ENCODE measurements at regions not wholly inside any gene's neighbourhood (a gene's known extent, or its start where the extent isn't known, plus 50 kb on each side); places are given as distances from the start of the nearest gene placed in this dataset.

GRCh38 chr3:17979252-17979651 lies 236.8 kb upstream of the TBC1D5 start:
- DNase-seq = no peak

- DNase-seq = no peak
Observed at GRCh38 chr3:17974206-17974841, 231.9 kb upstream of the TBC1D5 start.

GRCh38 chr3:17972959-17973906 lies 230.8 kb upstream of the TBC1D5 start:
- no peak for DNase-seq

GRCh38 chr3:17972476-17972875 lies 230.0 kb upstream of the TBC1D5 start:
- no peak for DNase-seq

- DNase-seq = no peak
Observed at GRCh38 chr3:17972030-17972429, 229.6 kb upstream of the TBC1D5 start.

- DNase-seq = no peak
Observed at GRCh38 chr3:17969985-17970568, 227.6 kb upstream of the TBC1D5 start.

GRCh38 chr3:17969244-17969643 lies 226.8 kb upstream of the TBC1D5 start:
- no peak for DNase-seq

GRCh38 chr3:17967953-17968607 lies 225.6 kb upstream of the TBC1D5 start:
- DNase-seq = no peak

GRCh38 chr3:17967111-17967510 lies 224.7 kb upstream of the TBC1D5 start:
- no peak for DNase-seq

GRCh38 chr3:17965331-17965730 lies 222.9 kb upstream of the TBC1D5 start:
- no peak for DNase-seq

- no peak for DNase-seq
Observed at GRCh38 chr3:17964108-17964507, 221.7 kb upstream of the TBC1D5 start.

- no peak for DNase-seq
Observed at GRCh38 chr3:17955411-17955810, 213.0 kb upstream of the TBC1D5 start.

- no peak for DNase-seq
Observed at GRCh38 chr3:17954801-17955200, 212.4 kb upstream of the TBC1D5 start.

- DNase-seq = no peak
Observed at GRCh38 chr3:17951241-17951640, 208.8 kb upstream of the TBC1D5 start.

- no peak for DNase-seq
Observed at GRCh38 chr3:17949101-17949500, 206.7 kb upstream of the TBC1D5 start.

GRCh38 chr3:17947833-17948232 lies 205.4 kb upstream of the TBC1D5 start:
- no peak for DNase-seq

- no peak for DNase-seq
Observed at GRCh38 chr3:17946619-17947018, 204.2 kb upstream of the TBC1D5 start.

- no peak for DNase-seq
Observed at GRCh38 chr3:17945799-17946399, 203.5 kb upstream of the TBC1D5 start.

GRCh38 chr3:17945018-17945798 lies 202.8 kb upstream of the TBC1D5 start:
- no peak for DNase-seq

GRCh38 chr3:17942856-17943255 lies 200.4 kb upstream of the TBC1D5 start:
- no peak for DNase-seq

- DNase-seq = no peak
Observed at GRCh38 chr3:17941766-17942165, 199.3 kb upstream of the TBC1D5 start.

- DNase-seq = no peak
Observed at GRCh38 chr3:17941152-17941551, 198.7 kb upstream of the TBC1D5 start.

Data from activated gamma-delta T cell treated with Interleukin-2 at 50 U/mL for 16 hours (primary cell).